HG03342 (cell line): ENCODE measurements at regions not wholly inside any gene's neighbourhood (a gene's known extent, or its start where the extent isn't known, plus 50 kb on each side); places are given as distances from the start of the nearest gene placed in this dataset.

Experiments used
- ATAC-seq: cut with Tn5 transposase; IDR thresholded peaks from one replicate; pipeline ENCODE4 v1.9.1; 2021; ENCODE audit warnings: mild to moderate bottlenecking, moderate library complexity; ENCODE audit not compliant: unreplicated experiment

GRCh38 chr14:38850664-38851063, 252.4 kb downstream of the SEC23A start:
- no peak for ATAC-seq

GRCh38 chr14:38848243-38848935, 254.6 kb downstream of the SEC23A start:
- ATAC-seq = no peak

GRCh38 chr14:38847161-38847560, 255.9 kb downstream of the SEC23A start:
- no peak for ATAC-seq

DNA sequence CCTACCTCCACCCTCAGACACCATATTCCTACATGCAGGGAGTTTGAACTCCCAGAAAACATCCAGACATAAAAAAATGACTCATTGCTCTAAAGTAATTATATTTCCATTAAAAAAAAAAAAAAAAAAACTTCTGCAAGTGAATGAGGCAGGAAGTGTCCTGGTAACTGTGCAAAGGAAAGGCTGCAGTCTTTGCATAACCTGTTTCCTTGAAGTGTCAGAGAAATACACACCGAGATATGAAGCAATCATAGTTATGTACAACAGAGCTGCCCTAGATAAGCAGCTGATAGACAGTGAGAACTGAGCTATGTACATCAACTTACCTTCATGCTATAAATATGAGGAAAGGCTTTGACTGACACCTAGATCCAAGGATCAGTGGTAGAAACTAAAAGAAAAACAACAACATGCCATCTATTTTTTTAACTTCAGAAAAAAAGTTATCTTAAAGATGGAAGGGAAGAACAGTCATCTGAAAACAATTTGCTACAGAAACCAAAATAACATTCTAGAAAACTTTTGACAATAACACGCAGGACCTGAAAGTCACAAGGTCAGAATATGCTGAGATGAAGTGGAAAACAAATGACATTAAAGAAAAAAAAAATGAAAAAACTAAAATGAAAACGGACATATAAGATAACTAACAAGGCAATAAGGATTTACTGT, 263.2 kb downstream of the SEC23A start:
- no peak for ATAC-seq

DNA sequence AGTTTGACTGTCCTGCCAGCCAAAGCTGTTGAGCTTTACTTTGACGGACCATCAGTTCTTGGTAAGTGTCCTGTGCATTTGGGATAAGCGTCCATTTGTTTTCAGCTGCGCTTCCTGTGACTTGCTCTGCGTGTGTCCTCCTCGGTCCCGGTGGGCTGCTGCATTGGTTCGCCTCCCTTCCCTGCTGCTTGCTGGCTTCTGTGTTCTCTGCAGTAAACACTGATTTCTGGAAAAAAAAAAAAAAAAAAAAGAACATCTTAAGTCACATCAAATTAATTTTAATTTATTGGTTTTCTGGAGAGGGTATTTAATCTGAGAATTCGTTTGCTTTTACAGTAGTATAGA, 264.1 kb downstream of the SEC23A start:
- no peak for ATAC-seq

DNA sequence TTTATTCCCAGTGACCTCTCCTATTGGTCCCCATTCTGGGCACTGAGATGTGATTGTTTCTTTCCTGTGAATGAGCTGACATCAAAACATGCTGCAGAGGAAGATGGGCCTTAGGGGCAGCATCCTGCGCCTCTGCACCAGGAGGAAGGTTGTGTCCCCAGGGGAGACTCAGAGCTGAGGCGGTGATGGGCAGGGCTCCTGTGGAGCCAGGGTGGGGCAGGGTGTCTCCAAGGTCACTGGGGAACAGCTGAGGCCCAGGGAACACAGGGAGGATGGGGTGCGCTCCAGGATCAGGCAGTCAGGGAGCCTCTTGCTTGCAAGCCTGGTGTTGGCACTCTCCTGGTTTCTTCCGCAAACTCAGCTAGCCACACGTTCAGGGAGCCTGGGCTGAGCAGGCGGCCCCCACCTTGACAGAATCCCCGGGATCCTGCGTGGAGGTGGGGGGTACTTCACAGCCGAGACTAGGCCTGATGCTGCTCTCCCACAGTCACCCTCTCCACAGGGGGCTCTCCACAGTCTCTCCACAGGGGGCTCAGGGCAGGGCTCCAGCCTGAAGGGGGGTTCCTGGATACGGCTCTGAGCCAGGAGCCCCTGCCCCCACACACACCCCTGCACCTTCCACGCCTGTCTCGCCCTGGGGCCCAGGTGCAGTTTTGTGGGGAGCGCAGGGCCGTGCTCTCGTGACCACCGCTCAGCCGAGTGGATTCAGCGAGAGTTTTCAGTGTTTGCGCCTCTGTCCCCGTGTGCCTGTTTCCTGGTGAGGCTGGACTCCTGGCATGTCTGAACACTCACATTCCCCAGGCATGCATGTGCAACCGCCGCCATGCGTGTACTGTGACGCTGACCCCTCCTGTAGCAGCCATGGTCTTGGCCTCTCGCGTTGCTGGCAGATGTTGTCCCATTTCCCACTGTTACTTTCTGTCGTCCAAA, 264.7 kb downstream of the SEC23A start:
- no peak for ATAC-seq

GRCh38 chr14:38837343-38838048, 265.5 kb downstream of the SEC23A start:
- no peak for ATAC-seq

- ATAC-seq = no peak
These were observed 266.5 kb downstream of the SEC23A start for GRCh38 chr14:38836539-38836938.

- no peak for ATAC-seq
These were observed 267.2 kb downstream of the SEC23A start for GRCh38 chr14:38835874-38836273.

GRCh38 chr14:38828183-38828827, 274.7 kb downstream of the SEC23A start:
- no peak for ATAC-seq

DNA sequence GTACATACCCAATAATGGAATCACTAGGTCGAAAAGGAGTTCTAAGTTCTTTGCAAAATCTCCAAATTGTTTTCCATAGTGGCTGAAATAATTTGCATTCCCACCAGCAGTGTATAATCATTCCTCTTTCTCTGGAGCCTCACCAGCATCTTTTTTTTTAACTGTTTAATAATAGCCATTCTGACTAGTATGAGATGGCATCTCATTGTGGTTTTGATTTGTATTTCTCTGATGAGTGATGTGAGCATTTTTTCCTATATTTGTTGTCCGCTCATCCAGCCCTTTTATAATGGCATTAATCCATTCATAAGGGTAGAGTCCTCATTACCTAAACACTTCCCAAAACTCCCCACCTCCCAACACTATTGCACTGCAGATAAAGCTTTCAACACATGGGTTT, 278.3 kb downstream of the SEC23A start:
- no peak for ATAC-seq

GRCh38 chr14:38818555-38818954, 284.5 kb downstream of the SEC23A start:
- ATAC-seq = no peak

DNA sequence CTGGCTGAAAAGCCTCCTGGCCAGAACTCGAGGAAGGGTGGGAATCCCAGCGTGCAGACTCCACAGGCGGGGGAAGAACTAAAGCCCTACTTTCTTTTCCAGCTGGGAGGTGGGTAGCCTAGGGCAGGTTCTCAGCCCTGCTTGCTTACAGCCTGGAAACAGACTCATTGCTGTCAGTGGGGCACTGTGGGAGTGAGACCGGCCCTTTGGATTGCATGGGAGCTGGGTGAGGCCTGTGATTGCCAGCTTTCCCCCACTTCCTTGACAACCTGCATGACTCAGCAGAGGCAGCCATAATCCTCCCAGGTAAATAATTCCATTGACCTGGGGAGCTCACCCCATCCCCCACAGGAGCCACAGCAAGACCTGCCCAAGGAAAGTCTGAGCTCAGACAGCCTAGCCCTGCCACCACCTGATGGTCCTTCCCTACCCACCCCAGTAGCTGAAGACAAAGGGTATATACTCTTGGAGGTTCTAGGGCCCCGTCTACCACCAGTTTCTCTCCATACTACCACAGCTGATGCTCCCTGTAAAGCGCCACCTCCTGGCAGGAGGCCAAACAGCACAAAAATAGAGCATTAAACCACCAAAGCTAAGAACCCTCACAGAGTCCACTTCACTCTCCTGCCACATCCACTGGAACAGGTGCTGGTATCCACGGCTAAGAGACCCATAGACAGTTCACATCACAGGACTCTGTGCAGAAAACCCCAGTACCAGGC, 294.1 kb downstream of the SEC23A start:
- ATAC-seq = no peak

DNA sequence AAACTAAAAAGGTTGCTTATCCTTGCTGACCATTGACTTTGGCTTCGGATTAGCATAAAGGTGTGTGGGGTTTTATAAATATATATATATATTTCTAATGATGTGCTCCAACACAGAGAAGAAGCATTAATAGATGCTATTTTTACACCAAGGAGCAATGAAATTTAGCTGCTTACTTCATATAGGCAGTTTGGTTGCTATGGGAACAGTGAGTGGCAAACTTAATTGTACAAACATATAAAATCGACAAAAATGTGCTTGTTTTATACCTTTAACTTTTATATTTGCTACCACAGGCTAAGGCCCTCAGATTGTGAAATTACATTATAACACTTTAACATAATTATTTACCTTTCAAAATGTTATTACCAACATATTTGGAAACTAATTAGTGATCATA, 303.4 kb downstream of the SEC23A start:
- ATAC-seq = no peak

GRCh38 chr14:38794677-38795076, 308.4 kb downstream of the SEC23A start:
- ATAC-seq = no peak

DNA sequence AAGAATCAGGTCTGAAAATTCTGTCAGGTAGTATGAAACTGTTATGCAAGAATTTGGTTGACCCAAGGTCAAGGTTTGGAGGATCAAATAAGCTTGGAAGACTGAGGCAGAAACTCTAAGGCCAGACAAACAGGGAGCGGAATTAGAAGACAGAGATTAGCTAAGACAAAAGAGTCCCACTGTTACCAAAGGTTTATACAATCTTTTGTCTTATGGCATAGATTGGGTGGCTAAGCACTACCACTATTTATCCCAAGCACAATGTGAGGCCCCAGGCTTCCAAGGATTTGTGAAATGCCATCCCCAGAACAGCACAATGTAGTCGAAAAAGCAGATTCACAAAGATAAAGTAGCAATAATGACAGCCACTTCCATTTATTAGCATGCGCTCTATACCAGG, 311.2 kb downstream of the SEC23A start:
- no peak for ATAC-seq

GRCh38 chr14:38790916-38791315, 312.1 kb downstream of the SEC23A start:
- ATAC-seq = no peak

DNA sequence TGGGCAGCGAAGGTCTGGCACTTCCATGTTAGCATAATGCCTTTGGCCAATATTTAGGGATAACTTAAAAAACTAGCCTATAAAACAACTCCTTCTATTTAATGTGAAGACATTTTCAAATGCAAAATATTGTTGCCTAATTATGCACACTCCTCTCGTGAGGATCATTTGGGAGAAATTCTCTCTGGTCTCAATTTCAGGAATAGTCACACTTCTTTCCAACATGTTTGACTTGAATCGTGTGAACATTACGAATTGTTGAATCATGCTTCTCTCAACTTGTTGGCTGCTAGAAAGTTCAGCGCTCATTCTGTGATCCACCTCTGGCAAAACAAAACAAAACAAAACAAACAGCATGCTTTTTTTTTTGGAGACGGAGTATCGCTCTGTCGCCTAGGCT, 313.2 kb downstream of the SEC23A start:
- no peak for ATAC-seq

- ATAC-seq = no peak
These were observed 315.0 kb downstream of the SEC23A start for GRCh38 chr14:38788060-38788459.

DNA sequence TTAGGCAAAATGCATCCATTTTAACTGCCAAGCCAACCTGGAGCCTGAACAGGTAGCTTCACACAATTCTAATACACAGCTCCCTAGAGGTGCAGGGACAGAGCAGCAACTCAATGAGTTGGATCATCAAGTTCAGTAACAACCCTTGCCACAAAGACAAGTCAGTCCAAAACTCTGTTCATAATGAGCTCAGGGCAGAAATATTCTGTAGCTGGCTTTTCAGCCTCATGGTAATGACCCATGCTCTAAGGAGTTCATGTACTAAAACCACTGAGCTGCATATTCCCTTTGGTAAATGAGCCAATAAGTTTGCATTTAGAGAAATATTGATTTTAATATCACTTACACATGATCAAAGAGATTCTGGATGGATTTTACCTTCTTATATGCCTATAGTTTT, 316.1 kb downstream of the SEC23A start:
- no peak for ATAC-seq
